SU-DHL-6 (cell line): ENCODE measurements at regions not wholly inside any gene's neighbourhood (a gene's known extent, or its start where the extent isn't known, plus 50 kb on each side); places are given as distances from the start of the nearest gene placed in this dataset.

Experiments
- H2AFZ ChIP-seq: fragments of 200-600 bp; sonication (generic); 2 replicates; pipeline ENCODE4 v1.6.1; 2014; ENCODE audit warnings: low read depth, mild to moderate bottlenecking, moderate library complexity, mixed read lengths, antibody characterized with exemption, low read length; ENCODE audit not compliant: severe bottlenecking
- H3F3A ChIP-seq: fragments of 200-600 bp; shearing (Covaris generic); 2 replicates; pipeline ENCODE4 v1.6.0; 2016; ENCODE audit warnings: antibody characterized with exemption, mild to moderate bottlenecking; ENCODE audit not compliant: insufficient read depth
- H3K27ac ChIP-seq: fragments of 200-600 bp; sonication (generic); 2 replicates; pipeline ENCODE4 v1.5.1; 2016; ENCODE audit warnings: low read depth, mild to moderate bottlenecking, low read length, moderate library complexity, mixed read lengths
- H3K27me3 ChIP-seq: fragments of 200-600 bp; sonication (generic), shearing (Covaris generic); 2 replicates; pipeline ENCODE4 v1.6.0; 2014; ENCODE audit warnings: mild to moderate bottlenecking, low read length
- H3K36me3 ChIP-seq: fragments of 200-600 bp; sonication (generic); 2 replicates; pipeline ENCODE4 v1.6.1; 2014; ENCODE audit warnings: mild to moderate bottlenecking, low read length, mixed read lengths
- H3K4me2 ChIP-seq: fragments of 300-600, 200-600 bp; shearing (Covaris generic), sonication (generic); 2 replicates; pipeline ENCODE4 v1.6.0; 2014; ENCODE audit warnings: low read length, low read depth, mild to moderate bottlenecking; ENCODE audit not compliant: poor library complexity, severe bottlenecking
- H3K4me3 ChIP-seq: fragments of 200-600 bp; sonication (generic); 2 replicates; pipeline ENCODE4 v1.5.1; 2014; ENCODE audit warnings: antibody characterized with exemption, low read length, mild to moderate bottlenecking, mixed read lengths; ENCODE audit not compliant: insufficient read depth, poor library complexity, severe bottlenecking
- H3K79me2 ChIP-seq: fragments of 200-600 bp; sonication (generic); 2 replicates; pipeline ENCODE4 v1.6.1; 2014; ENCODE audit warnings: mild to moderate bottlenecking, low read length, moderate library complexity; ENCODE audit not compliant: insufficient read depth
- H3K9ac ChIP-seq: fragments of 200-600 bp; sonication (generic); 2 replicates; pipeline ENCODE4 v1.7.0; 2014; ENCODE audit warnings: mild to moderate bottlenecking, low read length
- H3K9me2 ChIP-seq: fragments of 200-600 bp; sonication (generic); replicated peaks from 2 replicates; pipeline ENCODE4 v1.6.1; 2014; ENCODE audit warnings: low read length; ENCODE audit not compliant: insufficient read depth
- H3K9me3 ChIP-seq: fragments of 200-600 bp; sonication (generic); 2 replicates; pipeline ENCODE4 v1.6.1; 2014; ENCODE audit warnings: low read length, mixed read lengths; ENCODE audit not compliant: insufficient read depth
- H4K20me1 ChIP-seq: fragments of 200-600 bp; sonication (generic); 2 replicates; pipeline ENCODE4 v1.6.1; 2014; ENCODE audit warnings: low read depth, mild to moderate bottlenecking, antibody characterized with exemption, low read length, moderate library complexity, mixed read lengths
- EZH2phosphoT487 ChIP-seq: fragments of 200-600 bp; sonication (generic), shearing (Covaris generic); conservative IDR thresholded peaks from 2 replicates; pipeline ENCODE4 v1.6.1; 2018; ENCODE audit warnings: mild to moderate bottlenecking, antibody characterized with exemption, low read length, moderate library complexity, mixed read lengths
- TF ChIP-seq, protein P1 (sequence below): fragments of 200-600 bp; sonication (generic); IDR thresholded peaks from one replicate; pipeline ENCODE4 v1.5.1; 2017; ENCODE audit warnings: antibody characterized with exemption, mild to moderate bottlenecking, low read length, moderate library complexity; ENCODE audit not compliant: insufficient read depth, poor library complexity, severe bottlenecking

DNA sequence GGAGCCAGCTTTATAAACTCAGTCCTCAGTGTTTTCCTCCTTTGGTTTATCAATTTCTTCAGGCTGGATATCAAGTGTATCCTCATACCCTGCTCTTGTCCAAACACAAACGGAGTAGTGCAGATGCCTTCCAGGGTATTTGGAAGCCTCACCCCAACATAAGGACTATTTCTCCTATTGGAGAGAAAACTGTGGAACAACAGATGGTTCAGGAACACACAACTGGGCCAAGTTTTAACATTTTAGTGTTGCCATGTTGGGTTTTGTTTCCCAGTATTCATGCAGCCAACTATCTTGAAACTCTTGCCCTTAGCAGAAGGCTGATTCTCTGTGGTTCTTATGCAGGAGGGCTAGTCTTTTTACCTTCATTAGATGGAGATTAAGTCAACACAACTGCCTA is 398.1 kb downstream of the GABRB3 start:
- no peak overlapping the region for H2AFZ ChIP-seq
- H3K4me2 ChIP-seq, result no peak overlapping the region
- H3F3A ChIP-seq, result no peaks in the 10 kb centered on the region
- no peaks in the 10 kb centered on the region for H3K27me3 ChIP-seq
- H3K9me3 ChIP-seq, result peaks cover 22% of the 10 kb centered on the region; the same call in 1 of the 2 replicates
- no peaks in the 10 kb centered on the region for H3K9me2 ChIP-seq
- H3K27ac ChIP-seq, result no peak overlapping the region
- TF ChIP-seq EZH2phosphoT487, result no peak
- TF ChIP-seq, protein P1, sequence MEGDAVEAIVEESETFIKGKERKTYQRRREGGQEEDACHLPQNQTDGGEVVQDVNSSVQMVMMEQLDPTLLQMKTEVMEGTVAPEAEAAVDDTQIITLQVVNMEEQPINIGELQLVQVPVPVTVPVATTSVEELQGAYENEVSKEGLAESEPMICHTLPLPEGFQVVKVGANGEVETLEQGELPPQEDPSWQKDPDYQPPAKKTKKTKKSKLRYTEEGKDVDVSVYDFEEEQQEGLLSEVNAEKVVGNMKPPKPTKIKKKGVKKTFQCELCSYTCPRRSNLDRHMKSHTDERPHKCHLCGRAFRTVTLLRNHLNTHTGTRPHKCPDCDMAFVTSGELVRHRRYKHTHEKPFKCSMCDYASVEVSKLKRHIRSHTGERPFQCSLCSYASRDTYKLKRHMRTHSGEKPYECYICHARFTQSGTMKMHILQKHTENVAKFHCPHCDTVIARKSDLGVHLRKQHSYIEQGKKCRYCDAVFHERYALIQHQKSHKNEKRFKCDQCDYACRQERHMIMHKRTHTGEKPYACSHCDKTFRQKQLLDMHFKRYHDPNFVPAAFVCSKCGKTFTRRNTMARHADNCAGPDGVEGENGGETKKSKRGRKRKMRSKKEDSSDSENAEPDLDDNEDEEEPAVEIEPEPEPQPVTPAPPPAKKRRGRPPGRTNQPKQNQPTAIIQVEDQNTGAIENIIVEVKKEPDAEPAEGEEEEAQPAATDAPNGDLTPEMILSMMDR, result no peak
- no peak overlapping the region for H3K4me3 ChIP-seq
- no peaks in the 10 kb centered on the region for H3K36me3 ChIP-seq
- H3K9ac ChIP-seq, result no peak overlapping the region
- H3K79me2 ChIP-seq, result no peaks in the 10 kb centered on the region
- no peaks in the 10 kb centered on the region for H4K20me1 ChIP-seq

DNA sequence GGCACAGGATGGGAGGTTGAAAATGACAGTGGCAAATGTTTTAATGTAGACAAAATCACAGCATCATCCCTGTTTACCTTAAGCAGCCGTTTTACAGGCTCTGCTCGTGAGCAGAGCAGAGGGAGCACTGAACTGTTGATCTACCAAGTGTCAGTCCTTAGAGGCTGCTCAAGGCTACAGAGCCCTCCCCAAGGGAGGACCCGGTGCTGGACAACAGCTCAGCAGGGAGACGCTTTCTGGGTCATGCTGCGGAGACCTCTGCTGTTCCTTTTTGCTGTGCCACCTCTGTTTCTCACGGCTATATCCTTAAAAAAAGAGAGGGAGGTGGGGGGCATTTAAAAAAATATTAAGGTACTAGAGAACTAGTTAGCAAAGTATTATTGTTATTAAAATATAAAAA is 400.2 kb downstream of the GABRB3 start:
- Histone ChIP-seq H3K4me2 (no peak overlapping the region), H3K9me2 (no peaks in the 10 kb centered on the region), H3K79me2 (no peaks in the 10 kb centered on the region), H2AFZ (no peak overlapping the region), H3K9ac (no peak overlapping the region), H3K36me3 (no peaks in the 10 kb centered on the region), H4K20me1 (no peaks in the 10 kb centered on the region), H3K27ac (no peak overlapping the region), H3F3A (no peaks in the 10 kb centered on the region), H3K27me3 (no peaks in the 10 kb centered on the region), H3K9me3 (peaks cover 22% of the 10 kb centered on the region; the same call in 1 of the 2 replicates), H3K4me3 (no peak overlapping the region)
- TF ChIP-seq, protein P1, result no peak
- no peak for TF ChIP-seq EZH2phosphoT487

- Histone ChIP-seq H3K9ac (no peak overlapping the region), H2AFZ (no peak overlapping the region), H3K79me2 (no peaks in the 10 kb centered on the region), H4K20me1 (no peaks in the 10 kb centered on the region), H3K4me3 (no peak overlapping the region), H3K27me3 (no peaks in the 10 kb centered on the region), H3K36me3 (no peaks in the 10 kb centered on the region), H3K4me2 (no peak overlapping the region), H3F3A (no peaks in the 10 kb centered on the region), H3K27ac (no peak overlapping the region), H3K9me3 (no peaks in the 10 kb centered on the region), H3K9me2 (no peaks in the 10 kb centered on the region)
- TF ChIP-seq, protein P1, result no peak
- no peak for TF ChIP-seq EZH2phosphoT487
These were observed 407.8 kb downstream of the GABRB3 start for GRCh38 chr15:26365077-26365476.
